Ishikawa (cell line): ENCODE measurements at regions not wholly inside any gene's neighbourhood (a gene's known extent, or its start where the extent isn't known, plus 50 kb on each side); places are given as distances from the start of the nearest gene placed in this dataset.

Source experiments
- CEBPB ChIP-seq: IDR thresholded peaks from 2 replicates; pipeline ENCODE4 v1.6.1; 2012
- CREB1 ChIP-seq: IDR thresholded peaks from 2 replicates; pipeline ENCODE4 v1.6.1; 2012; ENCODE audit warnings: low read depth
- EGR1 ChIP-seq: IDR thresholded peaks from 2 replicates; pipeline ENCODE4 v1.6.1; 2012
- EP300 ChIP-seq: IDR thresholded peaks from 2 replicates; pipeline ENCODE4 v1.6.1; 2012; ENCODE audit warnings: borderline replicate concordance
- FOXM1 ChIP-seq: IDR thresholded peaks from 2 replicates; pipeline ENCODE4 v1.6.1; 2012; ENCODE audit warnings: low read depth, borderline replicate concordance
- MAX ChIP-seq: IDR thresholded peaks from 2 replicates; pipeline ENCODE4 v1.6.1; 2012
- NFIC ChIP-seq: IDR thresholded peaks from 2 replicates; pipeline ENCODE4 v1.6.1; 2012
- RAD21 ChIP-seq: IDR thresholded peaks from 2 replicates; pipeline ENCODE4 v1.6.1; 2012; ENCODE audit warnings: low read depth
- REST ChIP-seq: IDR thresholded peaks from 2 replicates; pipeline ENCODE4 v1.6.1; 2012; ENCODE audit warnings: low read depth, mild to moderate bottlenecking
- TAF1 ChIP-seq: IDR thresholded peaks from 2 replicates; pipeline ENCODE4 v1.6.1; 2012; ENCODE audit warnings: low read depth, mild to moderate bottlenecking
- TCF12 ChIP-seq: IDR thresholded peaks from 2 replicates; pipeline ENCODE4 v1.6.1; 2012; ENCODE audit warnings: low read depth
- TEAD4 ChIP-seq: IDR thresholded peaks from 2 replicates; pipeline ENCODE4 v1.6.1; 2012
- USF1 ChIP-seq: IDR thresholded peaks from 2 replicates; pipeline ENCODE4 v1.6.1; 2012
- YY1 ChIP-seq: IDR thresholded peaks from 2 replicates; pipeline ENCODE4 v1.6.1; 2012; ENCODE audit warnings: low read depth
- ZBTB7A ChIP-seq: IDR thresholded peaks from 2 replicates; pipeline ENCODE4 v1.6.1; 2012; ENCODE audit warnings: low read depth

GRCh38 chr4:126593626-126594025 lies 1039.1 kb upstream of the INTU start:
- TF ChIP-seq FOXM1 (no peak), CREB1 (no peak), USF1 (no peak), CEBPB (no peak), RAD21 (no peak), EGR1 (no peak), EP300 (no peak), TAF1 (no peak), ZBTB7A (no peak), YY1 (no peak), TEAD4 (no peak)

GRCh38 chr4:126595643-126596042 lies 1037.1 kb upstream of the INTU start:
- TF ChIP-seq CREB1 (no peak), RAD21 (no peak), EGR1 (no peak), NFIC (no peak), FOXM1 (no peak), TAF1 (no peak), USF1 (no peak), TCF12 (no peak), REST (no peak)

- TF ChIP-seq TCF12 (no peak), REST (no peak), FOXM1 (no peak), CEBPB (no peak), TAF1 (no peak), MAX (no peak), ZBTB7A (no peak), YY1 (no peak)
Measured at GRCh38 chr4:126599746-126600145, 1033.0 kb upstream of the INTU start.

GRCh38 chr4:126603210-126603609 lies 1029.5 kb upstream of the INTU start:
- no peak for TF ChIP-seq NFIC
- no peak for TF ChIP-seq EGR1
- TF ChIP-seq CEBPB = no peak

GRCh38 chr4:126603825-126604224 lies 1028.9 kb upstream of the INTU start:
- TF ChIP-seq NFIC = no peak
- TF ChIP-seq EGR1 = no peak
- no peak for TF ChIP-seq TAF1
- no peak for TF ChIP-seq TEAD4
- TF ChIP-seq CEBPB = no peak
- no peak for TF ChIP-seq MAX
- no peak for TF ChIP-seq YY1
- TF ChIP-seq EP300 = no peak
- no peak for TF ChIP-seq USF1
- no peak for TF ChIP-seq REST
- TF ChIP-seq RAD21 = no peak
- no peak for TF ChIP-seq CREB1
- no peak for TF ChIP-seq TCF12
- no peak for TF ChIP-seq ZBTB7A
- no peak for TF ChIP-seq FOXM1
